Neural progenitor cell (in vitro differentiated cells): ENCODE measurements at regions not wholly inside any gene's neighbourhood (a gene's known extent, or its start where the extent isn't known, plus 50 kb on each side); places are given as distances from the start of the nearest gene placed in this dataset.

Experiments used
- EZH2 ChIP-seq: fragments of 200-600 bp; sonication (generic); IDR thresholded peaks from 2 replicates; pipeline ENCODE4 v1.6.1; 2017; ENCODE audit warnings: antibody characterized with exemption, mild to moderate bottlenecking, moderate library complexity
- EZH2phosphoT487 ChIP-seq: fragments of 200-600 bp; sonication (generic); IDR thresholded peaks from 2 replicates; pipeline ENCODE4 v1.6.1; 2017; ENCODE audit warnings: antibody characterized with exemption
- TF ChIP-seq, protein P1 (sequence below): fragments of 200-600 bp; sonication (generic); IDR thresholded peaks from 2 replicates; pipeline ENCODE4 v1.5.1; 2017; ENCODE audit warnings: antibody characterized with exemption, mild to moderate bottlenecking

DNA sequence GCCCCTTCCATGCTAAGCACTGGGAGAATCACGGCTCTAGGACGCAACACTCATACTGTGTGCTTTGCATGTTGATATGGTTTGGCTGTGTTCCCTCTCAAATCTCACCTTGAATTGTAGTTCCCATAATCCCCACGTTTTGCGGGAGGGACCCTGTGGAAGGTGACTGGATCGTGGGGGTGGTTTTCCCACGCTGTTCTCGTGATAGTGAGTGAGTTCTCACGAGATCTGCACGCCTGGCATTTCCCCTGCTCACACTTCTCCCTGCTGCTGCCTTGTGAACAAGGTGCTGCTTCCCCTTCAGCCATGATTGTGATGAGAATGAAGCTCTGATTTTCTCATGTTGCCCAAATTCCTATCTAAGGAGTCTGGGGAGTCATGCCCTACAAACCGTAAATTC lies 53.0 kb upstream of the ADGRA1 start:
- TF ChIP-seq, protein P1, sequence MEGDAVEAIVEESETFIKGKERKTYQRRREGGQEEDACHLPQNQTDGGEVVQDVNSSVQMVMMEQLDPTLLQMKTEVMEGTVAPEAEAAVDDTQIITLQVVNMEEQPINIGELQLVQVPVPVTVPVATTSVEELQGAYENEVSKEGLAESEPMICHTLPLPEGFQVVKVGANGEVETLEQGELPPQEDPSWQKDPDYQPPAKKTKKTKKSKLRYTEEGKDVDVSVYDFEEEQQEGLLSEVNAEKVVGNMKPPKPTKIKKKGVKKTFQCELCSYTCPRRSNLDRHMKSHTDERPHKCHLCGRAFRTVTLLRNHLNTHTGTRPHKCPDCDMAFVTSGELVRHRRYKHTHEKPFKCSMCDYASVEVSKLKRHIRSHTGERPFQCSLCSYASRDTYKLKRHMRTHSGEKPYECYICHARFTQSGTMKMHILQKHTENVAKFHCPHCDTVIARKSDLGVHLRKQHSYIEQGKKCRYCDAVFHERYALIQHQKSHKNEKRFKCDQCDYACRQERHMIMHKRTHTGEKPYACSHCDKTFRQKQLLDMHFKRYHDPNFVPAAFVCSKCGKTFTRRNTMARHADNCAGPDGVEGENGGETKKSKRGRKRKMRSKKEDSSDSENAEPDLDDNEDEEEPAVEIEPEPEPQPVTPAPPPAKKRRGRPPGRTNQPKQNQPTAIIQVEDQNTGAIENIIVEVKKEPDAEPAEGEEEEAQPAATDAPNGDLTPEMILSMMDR: no peak
- TF ChIP-seq EZH2 (no peak), EZH2phosphoT487 (no peak)
